Activated CD4-positive, alpha-beta T cell treated with anti-CD3 and anti-CD28 coated beads for 24 hours (primary cell): ENCODE measurements at regions not wholly inside any gene's neighbourhood (a gene's known extent, or its start where the extent isn't known, plus 50 kb on each side); places are given as distances from the start of the nearest gene placed in this dataset.
A peak's percentile ranks its signal among the peaks of the same experiment; 100 is the strongest.

Experiments
- DNase-seq, 2 donors: peaks; one replicate each; pipeline ENCODE4 v3.0.0-alpha.2; 2020; ENCODE audit warnings: low read depth in 2 of 2

DNA sequence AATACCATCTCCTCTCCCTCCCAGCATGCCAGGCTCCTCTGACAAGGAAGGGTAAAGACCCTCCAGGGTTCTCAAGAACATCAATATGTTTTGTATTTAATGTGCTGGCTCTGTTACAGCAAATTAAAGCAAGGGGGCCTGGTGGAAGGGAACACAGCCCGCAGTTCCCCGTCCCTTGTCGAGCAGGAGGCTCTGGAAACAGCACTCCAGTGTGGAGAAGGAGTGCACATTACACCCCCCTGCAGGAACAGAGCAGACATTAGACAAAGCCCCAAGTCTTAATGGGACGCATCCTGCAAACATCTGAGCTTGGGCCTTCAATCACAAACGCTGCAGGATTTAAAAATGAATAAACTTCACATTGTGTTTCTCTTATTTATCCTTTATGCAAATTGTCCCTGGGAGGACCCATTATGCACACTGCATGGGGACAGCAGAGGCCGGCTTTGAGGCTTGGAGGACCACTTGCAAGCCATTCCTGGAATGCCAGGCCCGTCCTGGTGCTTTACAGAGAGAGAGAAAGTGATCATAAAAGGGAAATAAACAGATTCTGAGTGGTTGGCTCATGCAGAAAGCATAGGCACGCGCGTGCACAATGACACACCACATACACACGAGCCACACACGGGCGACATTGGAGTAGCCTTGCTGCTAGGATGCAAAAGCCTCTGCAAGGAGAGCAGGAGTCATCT, 328.7 kb downstream of the SMAD2 start:
- no peak for DNase-seq

DNA sequence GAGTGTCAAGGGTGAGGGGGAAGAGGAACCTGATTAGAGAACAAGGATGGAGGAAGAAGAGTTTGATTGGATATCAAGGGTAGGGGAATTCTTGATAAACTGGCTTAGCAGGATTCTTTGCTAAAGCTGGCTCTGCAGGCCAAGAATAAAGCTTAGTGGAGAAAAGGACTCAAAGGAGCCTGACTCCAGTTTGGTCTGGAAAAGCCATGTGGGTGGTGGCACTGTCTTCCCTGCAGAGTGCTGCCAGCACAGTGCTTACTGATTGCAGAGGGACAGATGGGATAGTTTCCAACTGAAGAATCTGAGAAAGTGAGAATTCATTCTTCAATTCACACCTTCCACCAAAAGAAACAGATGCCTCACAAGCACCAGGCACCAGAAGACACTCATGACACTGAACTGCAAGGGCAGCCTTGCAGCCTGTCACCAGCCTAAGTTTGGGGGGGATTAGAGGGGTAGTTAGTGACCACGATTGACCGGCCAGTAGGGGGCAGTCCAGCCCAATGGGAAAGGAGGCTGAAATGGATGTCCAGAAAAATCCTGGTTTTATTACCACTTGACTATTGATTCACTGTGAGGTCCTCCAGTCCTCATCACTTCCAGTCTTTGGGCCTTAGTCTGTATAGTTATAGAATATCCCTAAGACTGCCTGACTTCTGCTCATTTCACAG, 334.5 kb downstream of the SMAD2 start:
- peak in 1 of 2 donors; percentile 6 for DNase-seq

DNA sequence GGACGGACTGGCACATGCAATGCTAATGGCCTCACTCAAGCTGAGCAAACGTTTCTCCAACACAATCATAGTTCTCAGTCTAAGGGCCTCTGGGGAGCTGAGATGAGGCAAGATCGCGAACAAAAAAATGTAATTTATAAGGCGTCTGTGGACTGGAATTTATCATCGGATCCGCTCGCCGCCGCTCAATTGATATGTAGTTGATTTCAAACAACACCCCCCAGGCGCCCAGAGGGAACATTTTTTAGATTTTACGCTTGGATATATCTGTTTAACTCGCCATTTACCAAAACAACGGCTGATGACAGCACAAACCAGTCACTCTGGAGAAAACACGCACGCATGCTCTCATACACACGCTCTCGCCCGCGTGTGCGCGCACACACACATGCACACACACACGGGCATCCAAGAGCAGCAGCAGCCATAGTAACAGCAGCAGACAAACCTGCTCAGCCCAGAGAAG, 335.8 kb downstream of the SMAD2 start:
- DNase-seq = no peak

DNA sequence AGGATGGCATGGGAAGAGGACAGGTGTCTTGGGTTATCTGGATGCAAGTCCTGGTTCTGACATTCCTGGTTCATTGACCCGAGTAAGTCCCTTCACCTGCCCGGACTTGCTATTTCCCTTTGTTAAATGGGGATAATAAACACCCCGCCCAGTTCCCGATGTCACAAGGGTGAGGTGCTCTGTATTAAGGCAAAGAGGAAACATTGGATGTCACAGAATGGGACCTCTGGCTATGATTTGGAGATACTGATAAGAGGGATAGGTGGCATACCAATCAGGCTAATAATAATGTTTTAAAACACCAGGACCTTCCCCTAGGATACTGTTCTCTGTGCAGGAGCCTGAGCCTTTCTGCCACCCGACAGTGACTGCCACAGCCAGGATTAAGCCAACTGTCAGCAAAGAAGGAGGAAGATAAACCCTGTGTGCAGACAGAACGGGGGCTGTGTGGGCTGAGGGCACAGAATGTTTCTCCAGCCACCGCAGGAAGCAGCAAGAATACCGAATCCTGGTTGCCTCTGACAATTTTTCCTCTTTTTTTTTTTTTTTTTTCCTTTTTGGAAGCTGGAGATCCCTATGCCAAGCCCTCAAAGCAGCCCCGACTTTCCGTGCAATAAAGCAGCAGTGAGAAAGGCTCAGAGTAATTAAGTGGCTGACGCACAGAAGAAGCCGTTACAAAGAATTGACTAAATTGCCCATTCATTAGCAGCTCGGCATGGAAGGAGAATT, 336.6 kb downstream of the SMAD2 start:
- DNase-seq = no peak

DNA sequence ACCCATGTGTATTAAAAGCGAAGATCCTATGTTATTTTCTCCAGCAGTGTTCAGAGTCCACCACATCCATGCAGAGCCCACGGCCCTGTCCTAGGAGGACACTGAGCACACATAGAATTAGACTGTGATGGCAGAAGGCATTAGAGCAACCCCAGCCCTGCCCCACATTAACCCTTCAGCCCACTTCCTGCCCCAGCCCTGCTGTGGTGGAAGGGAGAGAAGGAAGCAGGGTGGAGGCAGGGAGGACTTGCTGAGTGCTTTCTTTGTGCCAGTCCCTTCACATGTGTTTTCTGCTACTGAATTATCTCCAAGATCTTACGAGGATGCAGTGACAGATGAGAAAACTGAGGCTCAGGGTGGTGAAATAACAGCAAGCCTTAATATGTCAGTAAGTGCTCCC, 339.0 kb downstream of the SMAD2 start:
- DNase-seq = no peak

DNA sequence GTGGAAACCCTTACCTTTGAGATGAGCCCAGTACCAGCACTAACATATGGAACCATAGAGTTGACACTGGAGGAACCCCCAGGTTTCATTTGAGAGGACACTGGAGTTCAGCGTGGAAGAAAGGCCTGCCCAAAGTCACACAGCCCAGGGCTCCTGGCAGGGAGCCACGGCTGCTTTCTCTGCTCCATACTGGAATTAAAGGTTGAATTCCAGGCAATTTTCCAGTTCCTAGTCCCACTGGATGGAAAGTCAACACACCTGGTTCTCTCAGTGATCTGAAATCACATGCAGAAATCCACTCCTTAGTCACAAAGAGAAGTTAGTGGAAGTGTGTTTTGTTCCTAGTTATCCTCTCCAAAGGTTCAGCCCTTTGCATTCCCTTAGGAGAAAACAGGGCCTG, 336.1 kb upstream of the SKOR2 start:
- no peak for DNase-seq

DNA sequence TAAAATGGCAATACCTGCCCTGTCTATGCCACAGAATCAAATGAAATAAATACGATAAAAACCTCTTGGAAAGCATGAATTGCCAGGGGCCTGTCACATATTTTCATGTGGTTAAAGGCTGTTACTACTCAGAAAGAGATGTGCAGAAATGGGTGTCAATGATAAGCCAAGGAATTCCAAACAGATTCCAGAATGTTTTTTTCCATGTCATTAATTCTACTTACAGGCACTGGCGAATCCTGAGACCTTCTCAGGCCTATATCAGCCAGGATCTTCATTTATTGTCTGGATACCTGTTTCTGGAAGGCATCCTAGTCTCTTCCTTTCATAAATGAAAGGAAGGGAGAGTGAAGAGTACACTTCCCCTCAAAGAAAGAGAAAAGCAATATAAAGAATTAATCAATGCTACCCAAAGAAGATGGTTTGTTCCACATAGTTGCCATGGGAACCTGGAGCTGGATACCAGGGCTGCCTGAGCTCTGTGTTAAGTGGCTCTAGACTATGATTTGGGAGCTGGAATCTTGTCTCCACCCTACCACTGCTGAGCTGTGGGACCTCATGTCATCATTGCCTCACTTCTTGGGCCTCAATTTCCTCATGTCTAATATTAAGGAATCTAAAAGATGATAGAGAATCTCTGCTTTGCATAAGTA, 335.1 kb upstream of the SKOR2 start:
- no peak for DNase-seq

DNA sequence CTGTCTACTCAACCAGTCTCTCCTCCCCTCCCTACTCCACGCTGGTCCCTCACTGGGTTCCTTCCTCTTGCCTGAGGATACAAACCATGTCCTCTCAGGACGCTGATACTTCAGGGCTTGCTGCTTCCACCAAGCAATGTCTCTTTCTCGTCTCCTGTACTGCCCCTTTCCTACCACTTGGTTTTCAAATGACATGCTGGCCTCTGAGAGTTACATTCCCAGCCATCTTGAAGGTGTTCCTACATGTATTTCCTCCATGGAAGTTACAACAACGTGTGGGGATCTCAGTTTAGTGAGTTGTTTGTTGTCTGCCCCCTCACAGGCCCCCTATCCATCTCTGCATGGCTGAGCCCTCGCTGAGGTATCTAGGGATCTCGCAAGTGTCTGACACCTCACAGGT, 334.5 kb upstream of the SKOR2 start:
- no peak for DNase-seq

DNA sequence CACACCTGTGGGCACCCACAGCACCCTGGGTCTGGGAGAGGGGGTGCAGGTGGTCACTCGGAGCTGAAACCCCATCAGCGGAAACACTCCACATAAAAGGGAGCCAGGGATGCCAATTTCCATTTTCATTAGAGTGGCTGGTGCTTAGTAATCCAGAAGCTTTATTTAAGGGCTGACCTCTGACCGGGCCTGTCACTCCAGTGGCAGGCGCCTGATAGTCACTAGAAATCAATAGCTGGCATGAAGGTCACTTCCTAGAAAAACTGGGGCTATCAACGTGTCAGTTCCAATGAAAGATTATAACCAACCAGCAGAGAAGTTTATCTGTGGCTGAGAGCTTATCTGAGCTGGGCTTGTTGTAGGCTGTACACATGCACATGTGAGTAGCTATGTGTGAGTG, 333.7 kb upstream of the SKOR2 start:
- DNase-seq = no peak

DNA sequence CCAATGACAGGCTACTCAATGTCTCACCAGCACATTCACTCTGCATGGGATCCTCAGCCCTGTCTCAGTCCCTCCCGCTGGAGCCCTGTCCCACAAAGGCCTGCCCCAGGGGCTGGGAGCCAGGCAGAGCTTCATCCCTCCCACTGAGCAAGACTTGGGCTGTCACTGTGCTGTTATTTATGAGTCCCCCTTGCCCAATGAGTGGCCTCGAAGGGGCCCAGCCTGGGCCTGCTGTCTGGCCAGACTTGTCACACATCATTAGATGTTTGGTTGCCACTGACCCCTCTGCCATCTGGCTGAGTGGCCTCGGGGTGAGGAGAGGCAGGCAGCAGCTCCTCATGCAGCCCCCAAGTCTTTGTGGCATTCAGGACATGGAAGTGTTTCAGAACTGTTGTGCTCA, 330.6 kb upstream of the SKOR2 start:
- DNase-seq = no peak

DNA sequence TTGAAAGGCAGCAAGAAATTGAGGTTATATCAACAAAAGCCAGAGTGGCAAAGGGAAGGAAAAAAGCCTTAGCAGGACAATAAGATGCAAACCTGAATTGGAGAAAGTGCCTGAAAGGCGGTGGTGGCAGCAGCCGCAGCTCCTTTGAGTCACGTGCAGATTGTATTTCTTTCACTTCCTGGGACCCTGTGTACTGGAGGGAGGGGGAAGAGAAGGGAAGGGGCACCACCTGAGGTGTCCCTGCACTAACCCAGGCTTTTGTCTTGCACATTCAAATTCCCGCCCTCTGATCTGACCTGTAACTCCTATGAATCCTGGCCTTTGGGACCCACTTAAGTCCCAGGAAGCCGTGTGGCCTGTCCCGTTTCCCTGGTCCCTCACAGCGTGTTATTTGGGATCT, 326.1 kb upstream of the SKOR2 start:
- DNase-seq = no peak

DNA sequence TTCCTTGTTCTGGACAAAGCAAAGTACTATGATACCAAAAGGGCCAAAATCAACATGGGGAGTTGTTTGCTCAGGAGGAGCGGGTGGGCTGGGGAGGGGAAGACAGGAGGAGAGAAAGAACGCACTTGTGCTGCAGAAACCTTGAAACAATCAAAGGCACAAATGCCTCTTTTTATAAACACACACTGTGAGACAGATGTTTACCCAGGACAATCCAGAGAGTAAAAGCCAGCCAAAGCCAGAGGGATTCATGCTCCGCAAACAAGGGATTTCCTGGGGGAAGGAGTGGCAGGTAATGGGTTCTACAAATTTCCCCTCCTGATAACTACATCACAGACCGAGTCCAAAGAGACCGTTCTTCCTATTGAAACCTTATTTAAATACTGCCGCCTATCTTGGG, 323.5 kb upstream of the SKOR2 start:
- no peak for DNase-seq

DNA sequence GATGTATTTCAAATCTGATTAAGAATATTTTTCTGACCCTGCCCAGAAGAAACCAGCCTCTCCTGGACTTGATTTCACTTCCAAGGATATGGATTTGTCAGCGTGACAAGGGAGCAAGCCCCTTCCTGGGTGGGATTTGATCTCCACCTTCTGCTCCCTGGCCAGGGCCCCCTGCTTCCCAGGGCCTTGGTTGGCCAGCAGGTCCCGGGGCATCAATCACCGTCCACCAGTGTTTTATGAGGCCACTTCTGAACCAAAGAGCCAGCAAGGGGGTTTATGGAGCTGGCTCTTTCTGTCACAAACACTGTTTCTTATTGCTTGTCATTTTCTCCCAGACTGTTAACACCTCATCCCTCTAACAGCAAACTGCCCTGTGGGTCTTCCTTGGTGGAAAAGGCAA, 320.5 kb upstream of the SKOR2 start:
- DNase-seq = no peak

DNA sequence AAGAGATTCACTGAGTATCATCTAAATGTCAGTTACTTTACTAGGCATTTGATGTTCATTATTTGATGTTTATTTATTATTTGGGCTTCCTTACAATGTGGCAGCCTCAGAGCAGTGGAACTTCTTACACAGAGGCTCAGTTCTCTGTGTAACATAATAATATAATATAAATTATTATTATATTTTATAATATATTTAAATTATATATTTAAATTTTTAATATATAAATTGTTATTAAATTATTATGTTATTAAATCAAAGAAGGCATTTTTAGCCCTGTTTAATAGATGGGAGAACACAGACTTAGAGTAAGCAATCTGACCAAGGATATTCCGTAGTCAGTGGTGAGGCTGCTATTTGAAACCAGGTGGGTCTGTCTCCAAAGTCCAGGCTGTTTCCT, 315.3 kb upstream of the SKOR2 start:
- DNase-seq = no peak

DNA sequence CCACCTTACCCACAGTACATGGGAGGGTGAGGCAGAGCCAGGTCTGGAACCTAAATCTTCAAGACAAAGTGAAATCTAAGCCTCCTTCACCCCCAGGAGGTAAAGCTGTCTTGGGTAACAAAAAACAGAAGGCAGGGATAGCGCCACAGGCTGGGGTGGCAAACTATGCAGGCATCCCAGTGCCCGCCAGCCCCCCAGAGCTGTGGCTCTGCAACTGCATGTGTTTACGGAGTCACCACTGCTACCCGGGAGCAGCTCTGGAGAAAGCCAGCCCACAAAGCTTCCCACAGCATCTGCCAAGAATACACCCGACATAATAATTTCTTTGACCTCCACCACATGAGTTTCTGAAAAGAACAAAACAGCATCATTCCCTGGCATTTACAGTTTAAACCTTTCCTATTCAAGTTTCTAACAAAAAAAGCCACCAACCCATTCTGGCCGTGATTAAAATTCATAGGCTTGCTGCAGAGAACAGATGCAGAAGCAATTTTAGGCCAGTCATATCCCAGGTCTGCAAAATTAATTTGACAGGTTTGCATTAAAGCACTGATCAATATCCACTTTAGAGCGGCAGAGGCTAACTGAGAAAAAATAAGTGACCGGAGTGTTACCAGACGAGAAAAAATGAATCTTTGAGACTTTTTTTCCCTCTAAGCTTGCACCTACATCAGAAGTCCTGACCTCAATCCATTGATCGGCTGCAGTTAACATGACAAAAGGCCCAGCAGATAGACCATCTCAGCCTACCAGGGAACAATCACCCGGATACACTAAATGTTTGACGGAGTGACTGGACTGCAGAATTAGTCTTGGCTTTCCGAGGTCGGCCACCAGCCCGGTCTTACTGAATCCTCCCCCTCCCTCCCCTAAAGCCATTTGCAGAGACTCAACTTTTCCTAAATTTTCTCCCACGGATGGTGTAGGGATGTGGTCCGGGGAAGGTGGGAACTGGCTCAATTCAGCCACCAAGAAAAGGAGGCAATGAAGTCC, 309.6 kb upstream of the SKOR2 start:
- DNase-seq = no peak

DNA sequence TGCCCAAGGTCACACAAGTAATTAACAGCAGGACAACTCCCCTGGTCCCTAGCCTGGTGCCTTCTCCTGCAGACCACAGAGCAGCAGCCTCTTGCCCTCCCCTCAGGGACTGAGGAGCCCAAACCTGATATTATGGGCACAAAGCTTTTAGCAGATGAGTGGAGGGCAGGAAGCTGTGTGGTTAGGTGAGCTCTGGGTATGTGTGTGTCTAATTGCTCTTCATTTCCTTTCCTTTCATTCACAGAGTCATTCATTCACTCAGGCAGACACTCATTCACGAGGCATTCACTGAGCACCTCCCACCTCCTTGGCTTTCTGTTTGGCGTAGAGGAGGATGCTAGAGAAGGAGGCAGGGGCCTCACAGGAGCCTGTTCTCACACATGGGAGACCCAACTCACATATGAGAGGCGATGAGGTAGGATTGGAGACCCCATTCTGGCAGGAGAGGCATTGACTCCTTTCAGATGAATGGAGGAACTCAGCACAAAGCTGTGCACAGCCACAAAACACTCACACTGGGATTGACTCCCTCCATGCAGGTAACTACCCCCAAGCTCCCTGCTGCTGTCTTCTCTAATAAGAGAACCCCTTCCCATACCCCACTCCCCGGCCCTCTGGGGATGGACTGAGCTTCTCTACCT, 306.8 kb upstream of the SKOR2 start:
- DNase-seq = no peak

DNA sequence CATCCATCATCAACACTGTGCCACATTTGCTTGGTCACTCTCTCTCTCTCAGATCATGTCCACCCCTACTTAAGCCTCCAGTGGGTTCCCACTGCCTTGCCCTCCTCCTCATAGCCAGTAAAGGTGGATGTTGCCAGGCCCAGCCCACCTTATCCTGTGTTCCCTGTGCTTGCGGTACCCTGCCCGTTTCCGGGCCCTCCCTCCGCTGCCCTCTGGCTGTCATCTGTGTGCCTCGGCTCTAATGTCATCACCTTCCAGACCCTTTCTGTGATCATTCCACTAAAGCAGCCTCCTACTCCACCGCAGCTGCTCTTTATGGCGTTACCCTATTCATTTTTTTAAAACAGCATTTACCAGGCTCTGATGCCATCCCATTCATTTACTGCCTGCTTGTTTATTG, 305.7 kb upstream of the SKOR2 start:
- no peak for DNase-seq

DNA sequence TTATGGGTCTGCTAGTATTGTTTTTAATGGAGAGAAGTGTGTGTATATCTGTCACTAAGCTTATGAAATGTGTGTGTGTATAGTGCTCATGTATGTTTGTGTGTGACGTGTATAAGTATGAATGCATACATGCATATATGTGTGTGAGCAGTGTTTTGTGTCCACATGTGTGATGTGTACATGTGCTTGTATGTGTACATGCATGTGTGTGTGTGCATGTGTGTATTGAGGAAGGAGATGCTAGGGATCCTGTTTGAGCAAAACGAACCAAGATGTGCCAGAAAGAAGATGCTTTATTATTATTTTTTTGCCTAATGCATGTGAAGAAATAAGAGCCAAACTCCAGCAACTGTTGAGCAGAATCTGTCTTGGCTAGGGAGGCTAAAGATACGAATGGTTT, 301.3 kb upstream of the SKOR2 start:
- DNase-seq = no peak

DNA sequence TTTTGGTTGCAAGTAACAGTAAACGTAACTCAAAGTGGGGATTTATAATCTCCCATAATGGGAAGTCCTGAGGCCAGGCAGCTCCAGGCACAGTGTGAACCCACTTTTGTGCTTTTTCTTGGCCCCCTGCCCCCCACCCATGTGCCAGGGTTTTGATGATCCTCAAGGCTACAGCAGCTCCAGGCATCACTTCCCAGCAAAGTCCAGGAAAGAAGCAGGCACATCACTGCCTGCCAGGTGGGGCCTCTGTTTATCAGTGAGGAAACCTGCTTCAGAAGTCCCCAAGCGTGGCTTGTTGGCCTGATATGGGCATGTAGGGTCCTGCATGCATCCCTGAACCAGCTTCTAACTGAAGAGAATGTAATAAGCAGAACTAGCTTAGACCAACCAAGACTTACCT, 299.2 kb upstream of the SKOR2 start:
- DNase-seq = no peak

DNA sequence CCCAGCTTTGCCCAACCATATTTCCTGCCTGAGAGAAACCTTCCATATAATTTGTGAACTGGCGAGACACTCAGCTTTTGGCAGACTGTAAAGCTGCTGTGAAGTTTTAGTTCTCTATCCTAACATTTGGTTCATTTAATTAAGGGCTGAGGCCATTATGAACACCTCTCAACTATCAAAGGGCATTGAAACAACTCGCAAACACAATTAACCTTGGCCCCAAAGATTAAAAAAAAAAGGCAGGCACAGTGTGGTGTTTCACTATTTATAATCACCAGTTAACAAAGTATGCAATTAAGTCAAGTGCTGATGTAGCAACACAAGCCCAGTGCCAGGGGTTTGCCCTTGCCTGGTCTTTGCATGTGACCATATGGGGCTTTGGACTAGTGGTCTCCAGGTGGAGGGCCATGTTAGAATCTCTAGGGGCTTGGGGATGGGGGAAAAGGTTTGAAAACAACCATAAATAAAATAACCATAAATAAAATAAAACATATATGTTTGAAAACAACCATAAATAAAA, 297.6 kb upstream of the SKOR2 start:
- no peak for DNase-seq
